ENCODE measurements at regions not wholly inside any gene's neighbourhood (a gene's known extent, or its start where the extent isn't known, plus 50 kb on each side); places are given as distances from the start of the nearest gene placed in this dataset.
"Not testable (repeated sequence)": the region's sequence is repeated elsewhere in the genome, so short reads cannot be mapped to it uniquely, and the experiment has no call there.

GRCh38 chr7:52352013-52352981 lies 683.1 kb upstream of the POM121L12 start:
- no peak for TF ChIP-seq CTCF (IDR thresholded peaks at IDR 0.05; ENCODE audit: insufficient read depth, low read depth, low read length, missing control alignments)
- DNase-seq (ENCODE audit: low read depth), result no peak
- no peak overlapping the region for H3K4me3 ChIP-seq (ENCODE audit: low read length)

GRCh38 chr7:52344015-52344414 lies 691.4 kb upstream of the POM121L12 start:
- TF ChIP-seq CTCF (IDR thresholded peaks at IDR 0.05; ENCODE audit: insufficient read depth, low read depth, low read length, missing control alignments), result no peak
- no peak overlapping the region for H3K4me3 ChIP-seq (ENCODE audit: low read length)
- no peak for DNase-seq (ENCODE audit: low read depth)

- TF ChIP-seq CTCF (IDR thresholded peaks at IDR 0.05; ENCODE audit: insufficient read depth, low read depth, low read length, missing control alignments), result no peak
- H3K4me3 ChIP-seq (ENCODE audit: low read length), result no peak overlapping the region
- DNase-seq (ENCODE audit: low read depth), result no peak
These were observed 695.4 kb upstream of the POM121L12 start for GRCh38 chr7:52340067-52340466.

- H3K4me3 ChIP-seq (ENCODE audit: low read length), result not testable (repeated sequence)
These were observed 707.1 kb upstream of the POM121L12 start for GRCh38 chr7:52328328-52328727.

GRCh38 chr7:52325237-52325636 lies 710.2 kb upstream of the POM121L12 start:
- H3K4me3 ChIP-seq (ENCODE audit: low read length), result no peak overlapping the region
- TF ChIP-seq CTCF (IDR thresholded peaks at IDR 0.05; ENCODE audit: insufficient read depth, low read depth, low read length, missing control alignments), result no peak
- DNase-seq (ENCODE audit: low read depth), result no peak

More at GRCh38 chr7:52328328-52328727, 707.1 kb upstream of the POM121L12 start:
- not testable (repeated sequence) for DNase-seq (ENCODE audit: low read depth)

GRCh38 chr7:52323202-52323746 lies 712.2 kb upstream of the POM121L12 start:
- H3K4me3 ChIP-seq (ENCODE audit: low read length), result no peak overlapping the region
- no peak for TF ChIP-seq CTCF (IDR thresholded peaks at IDR 0.05; ENCODE audit: insufficient read depth, low read depth, low read length, missing control alignments)
- DNase-seq (ENCODE audit: low read depth), result no peak

- H3K4me3 ChIP-seq (ENCODE audit: low read length), result no peak overlapping the region
- DNase-seq (ENCODE audit: low read depth), result no peak
- no peak for TF ChIP-seq CTCF (IDR thresholded peaks at IDR 0.05; ENCODE audit: insufficient read depth, low read depth, low read length, missing control alignments)
These were observed 714.8 kb upstream of the POM121L12 start for GRCh38 chr7:52320610-52321009.

Measured in epithelial cell of esophagus (primary cell).